ENCODE measurements at regions not wholly inside any gene's neighbourhood (a gene's known extent, or its start where the extent isn't known, plus 50 kb on each side); places are given as distances from the start of the nearest gene placed in this dataset.

DNA sequence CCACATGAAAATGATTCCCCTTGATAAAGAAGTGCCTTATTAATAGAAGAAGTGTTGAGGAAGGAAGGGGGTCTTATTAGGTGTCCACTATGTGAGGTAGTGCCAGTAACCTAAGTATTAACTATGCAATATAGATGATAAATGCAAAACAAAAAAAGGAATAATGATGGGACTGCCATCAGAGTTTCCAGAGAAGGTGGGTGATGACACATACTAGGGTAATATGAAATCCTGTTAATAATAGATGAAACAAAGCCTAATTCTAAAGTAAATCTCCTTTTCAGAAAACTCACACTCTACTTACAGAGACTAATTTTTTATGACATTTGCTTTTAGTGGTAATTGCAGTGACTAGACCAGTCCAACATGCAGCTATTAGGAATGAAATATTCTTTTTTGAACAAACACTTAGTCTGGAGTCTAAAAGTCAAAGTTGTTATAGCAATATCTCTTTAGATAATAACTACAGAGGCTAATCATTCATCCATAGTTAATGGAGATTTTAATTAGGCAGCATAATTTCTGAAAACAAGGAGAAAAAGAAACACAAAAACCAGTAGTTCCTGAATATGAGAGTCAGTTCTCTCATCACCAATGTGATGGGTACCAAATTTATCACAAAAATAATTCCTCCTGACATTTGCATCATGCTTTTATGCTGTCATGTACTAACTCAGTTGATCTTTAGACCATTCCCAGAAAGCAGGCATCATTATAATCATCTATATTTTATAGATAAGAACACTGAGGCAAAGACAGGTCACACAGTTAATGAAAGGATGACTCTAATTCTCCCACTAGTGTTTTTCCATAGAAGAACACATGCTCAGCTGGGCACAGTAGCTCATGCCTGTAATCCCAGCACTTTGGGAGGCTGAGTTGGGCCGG is 208.8 kb upstream of the ARG1 start:
- H3K4me1 ChIP-seq, result peaks cover 0 to 4% of the 10 kb centered on the region in 2 donors
- no peak for DNase-seq (ENCODE audit: low spot score in 2 of 2)
- no peaks in the 10 kb centered on the region for H3K36me3 ChIP-seq
- H3K27ac ChIP-seq, result no peak overlapping the region
- H3K9me3 ChIP-seq, result no peaks in the 10 kb centered on the region
- no peaks in the 10 kb centered on the region for H3K27me3 ChIP-seq
- intact Hi-C loops (cut with DNase I), result no loop called here
- H3K4me3 ChIP-seq, result no peak overlapping the region
- TF ChIP-seq, protein P1, sequence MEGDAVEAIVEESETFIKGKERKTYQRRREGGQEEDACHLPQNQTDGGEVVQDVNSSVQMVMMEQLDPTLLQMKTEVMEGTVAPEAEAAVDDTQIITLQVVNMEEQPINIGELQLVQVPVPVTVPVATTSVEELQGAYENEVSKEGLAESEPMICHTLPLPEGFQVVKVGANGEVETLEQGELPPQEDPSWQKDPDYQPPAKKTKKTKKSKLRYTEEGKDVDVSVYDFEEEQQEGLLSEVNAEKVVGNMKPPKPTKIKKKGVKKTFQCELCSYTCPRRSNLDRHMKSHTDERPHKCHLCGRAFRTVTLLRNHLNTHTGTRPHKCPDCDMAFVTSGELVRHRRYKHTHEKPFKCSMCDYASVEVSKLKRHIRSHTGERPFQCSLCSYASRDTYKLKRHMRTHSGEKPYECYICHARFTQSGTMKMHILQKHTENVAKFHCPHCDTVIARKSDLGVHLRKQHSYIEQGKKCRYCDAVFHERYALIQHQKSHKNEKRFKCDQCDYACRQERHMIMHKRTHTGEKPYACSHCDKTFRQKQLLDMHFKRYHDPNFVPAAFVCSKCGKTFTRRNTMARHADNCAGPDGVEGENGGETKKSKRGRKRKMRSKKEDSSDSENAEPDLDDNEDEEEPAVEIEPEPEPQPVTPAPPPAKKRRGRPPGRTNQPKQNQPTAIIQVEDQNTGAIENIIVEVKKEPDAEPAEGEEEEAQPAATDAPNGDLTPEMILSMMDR (IDR thresholded peaks at IDR 0.05), result no peak

DNA sequence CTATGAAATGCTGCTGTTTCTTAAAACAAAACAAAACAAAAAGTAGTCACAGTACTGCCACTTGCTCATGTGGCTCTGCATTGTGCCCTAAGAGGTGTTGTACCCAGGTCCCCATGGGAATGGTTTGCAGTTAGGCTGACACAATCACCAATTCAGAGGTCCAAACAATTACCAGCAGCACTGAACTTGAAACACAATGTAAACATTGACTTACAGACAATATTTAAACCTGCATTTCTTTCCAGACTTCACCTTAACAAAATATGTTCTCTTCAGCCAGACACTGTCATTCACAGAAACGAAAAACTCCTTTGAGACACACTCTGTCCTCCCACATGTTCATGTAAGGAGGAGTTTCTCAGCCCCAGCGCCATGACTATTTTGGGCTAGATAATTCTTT is 206.8 kb upstream of the ARG1 start:
- no peak for DNase-seq (ENCODE audit: low spot score in 2 of 2)
- Histone ChIP-seq H3K36me3 (no peaks in the 10 kb centered on the region), H3K9me3 (no peaks in the 10 kb centered on the region), H3K27me3 (no peaks in the 10 kb centered on the region), H3K4me3 (no peak overlapping the region), H3K27ac (no peak overlapping the region), H3K4me1 (peaks cover 0 to 4% of the 10 kb centered on the region in 2 donors)
- intact Hi-C loops (cut with DNase I), result no loop called here
- TF ChIP-seq, protein P1 (IDR thresholded peaks at IDR 0.05), result no peak

DNA sequence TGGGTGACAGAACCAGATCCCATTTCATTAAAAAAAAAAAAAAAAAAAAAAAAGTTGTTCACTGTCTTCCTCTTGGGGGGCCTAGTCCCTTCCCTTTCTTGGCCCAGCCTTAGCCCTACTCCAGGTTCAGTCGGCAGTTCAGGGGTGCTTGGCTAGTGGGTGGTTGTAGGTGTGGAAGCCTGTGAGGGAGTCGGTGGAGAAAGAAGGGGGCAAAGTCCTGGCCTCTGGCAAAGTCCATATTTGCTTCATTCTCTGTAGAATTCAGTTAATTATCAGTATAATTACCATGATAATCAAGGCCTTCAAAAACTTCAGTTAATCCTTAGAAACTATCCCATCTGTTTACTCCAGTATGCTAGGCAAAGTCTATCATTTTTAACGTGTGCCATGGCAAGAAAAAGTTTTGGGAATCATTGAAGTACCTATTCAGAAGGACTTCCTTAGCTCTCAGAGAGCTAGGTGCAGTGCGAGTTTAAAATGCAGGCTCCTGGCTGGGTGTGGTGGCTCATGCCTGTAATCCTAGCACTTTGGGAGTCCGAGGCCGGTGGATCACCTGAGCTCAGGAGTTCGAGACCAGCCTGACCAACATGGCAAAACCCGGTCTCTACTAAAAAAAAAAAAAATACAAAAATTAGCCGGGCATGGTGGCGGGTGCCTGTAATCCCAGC is 205.7 kb upstream of the ARG1 start:
- H3K4me1 ChIP-seq, result peaks cover 0 to 4% of the 10 kb centered on the region in 2 donors
- TF ChIP-seq, protein P1 (IDR thresholded peaks at IDR 0.05), result no peak
- no peaks in the 10 kb centered on the region for H3K36me3 ChIP-seq
- no peak overlapping the region for H3K4me3 ChIP-seq
- no peak overlapping the region for H3K27ac ChIP-seq
- intact Hi-C loops (cut with DNase I), result no loop called here
- no peaks in the 10 kb centered on the region for H3K9me3 ChIP-seq
- DNase-seq (ENCODE audit: low spot score in 2 of 2), result no peak
- no peaks in the 10 kb centered on the region for H3K27me3 ChIP-seq

DNA sequence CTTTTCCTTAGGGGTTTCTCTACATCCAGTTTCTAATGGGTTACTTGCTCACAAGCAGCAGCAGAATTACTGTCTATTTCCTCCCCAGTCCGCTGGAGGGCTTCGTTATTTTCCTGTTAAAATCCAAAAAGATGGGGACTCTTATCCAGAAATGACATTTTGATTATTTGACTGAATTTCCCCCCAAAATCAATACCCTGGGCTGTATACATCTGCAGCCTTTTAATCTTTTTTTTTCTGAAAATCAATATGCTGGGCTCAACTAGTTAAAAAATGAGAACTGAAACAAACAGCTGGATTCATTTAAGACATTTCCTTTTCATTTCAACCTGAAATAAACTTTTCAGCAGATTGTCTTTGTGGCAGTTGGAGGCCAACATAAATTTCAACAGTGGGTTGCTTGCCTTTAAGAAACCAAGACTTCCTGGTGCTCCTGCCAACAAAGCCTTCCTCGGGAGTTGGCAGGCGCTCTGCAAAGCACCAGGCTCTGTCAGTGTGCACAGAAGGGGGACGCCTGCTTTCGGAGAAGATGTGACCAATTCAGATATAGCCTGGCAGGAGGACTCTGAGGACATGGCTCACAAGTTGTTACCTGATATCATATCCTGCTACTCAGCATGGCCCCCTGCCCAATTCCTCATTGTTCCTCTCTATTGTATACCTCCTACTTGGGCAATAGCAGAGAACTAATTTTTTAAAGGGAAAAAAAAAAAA is 204.7 kb upstream of the ARG1 start:
- peaks cover 0 to 4% of the 10 kb centered on the region in 2 donors for H3K4me1 ChIP-seq
- TF ChIP-seq, protein P1 (IDR thresholded peaks at IDR 0.05), result no peak
- no peaks in the 10 kb centered on the region for H3K9me3 ChIP-seq
- intact Hi-C loops (cut with DNase I), result no loop called here
- no peak overlapping the region for H3K27ac ChIP-seq
- no peak for DNase-seq (ENCODE audit: low spot score in 2 of 2)
- no peaks in the 10 kb centered on the region for H3K36me3 ChIP-seq
- H3K27me3 ChIP-seq, result no peaks in the 10 kb centered on the region
- H3K4me3 ChIP-seq, result peak overlapping the region in 1 of 2 donors; percentile 10

DNA sequence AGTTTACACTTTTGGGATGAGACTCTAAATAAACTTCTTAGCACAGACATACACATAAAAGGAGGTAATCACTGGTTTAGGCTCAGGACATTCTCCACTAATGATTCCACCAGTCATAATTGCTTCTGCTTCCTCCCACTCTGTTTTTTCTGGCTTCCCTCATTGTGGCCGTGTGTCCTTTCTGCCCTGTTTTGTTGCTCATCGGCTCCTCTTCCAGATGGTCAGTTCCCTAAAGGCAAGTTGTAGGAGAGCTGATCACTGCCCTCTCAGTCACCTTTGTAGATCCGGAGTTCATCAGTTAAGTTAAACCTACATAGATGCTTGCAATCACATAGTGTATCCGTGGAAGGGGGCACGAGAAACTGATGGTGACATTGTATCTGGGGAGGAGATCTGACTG is 200.5 kb upstream of the ARG1 start:
- Histone ChIP-seq H3K4me3 (no peak overlapping the region), H3K4me1 (peaks cover 0 to 4% of the 10 kb centered on the region in 2 donors), H3K36me3 (no peaks in the 10 kb centered on the region), H3K27ac (no peak overlapping the region), H3K9me3 (no peaks in the 10 kb centered on the region), H3K27me3 (no peaks in the 10 kb centered on the region)
- no peak for DNase-seq (ENCODE audit: low spot score in 2 of 2)
- TF ChIP-seq, protein P1 (IDR thresholded peaks at IDR 0.05), result no peak
- intact Hi-C loops (cut with DNase I), result no loop called here
